Femur (tissue), 1 donor: ENCODE measurements at regions not wholly inside any gene's neighbourhood (a gene's known extent, or its start where the extent isn't known, plus 50 kb on each side); places are given as distances from the start of the nearest gene placed in this dataset.
A peak's percentile ranks its signal among the peaks of the same experiment; 100 is the strongest.
"Not testable (repeated sequence)": the region's sequence is repeated elsewhere in the genome, so short reads cannot be mapped to it uniquely, and the experiment has no call there.

ENCODE experiments used
- DNase-seq: peaks from one replicate; pipeline ENCODE4 v3.0.0-alpha.2; 2017

DNA sequence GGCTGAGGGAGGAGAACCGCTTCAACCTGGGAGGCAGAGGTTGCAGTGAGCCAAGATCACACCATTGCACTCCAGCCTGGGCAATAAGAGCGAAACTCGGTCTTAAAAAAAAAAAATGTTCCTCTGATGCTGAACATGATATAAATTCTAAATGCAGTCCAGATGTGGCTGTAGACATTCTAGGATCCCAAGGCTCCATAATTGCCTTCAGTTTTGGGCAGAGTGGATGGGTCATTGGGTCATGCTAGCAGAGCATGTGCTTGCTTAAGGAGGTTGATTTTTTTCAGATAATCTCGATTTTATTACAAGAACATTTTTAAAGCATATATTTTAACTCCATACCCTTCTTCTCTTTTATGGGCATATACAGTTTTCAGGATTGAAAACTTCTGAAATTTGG, 112.0 kb downstream of the UTRN start:
- no peak for DNase-seq

DNA sequence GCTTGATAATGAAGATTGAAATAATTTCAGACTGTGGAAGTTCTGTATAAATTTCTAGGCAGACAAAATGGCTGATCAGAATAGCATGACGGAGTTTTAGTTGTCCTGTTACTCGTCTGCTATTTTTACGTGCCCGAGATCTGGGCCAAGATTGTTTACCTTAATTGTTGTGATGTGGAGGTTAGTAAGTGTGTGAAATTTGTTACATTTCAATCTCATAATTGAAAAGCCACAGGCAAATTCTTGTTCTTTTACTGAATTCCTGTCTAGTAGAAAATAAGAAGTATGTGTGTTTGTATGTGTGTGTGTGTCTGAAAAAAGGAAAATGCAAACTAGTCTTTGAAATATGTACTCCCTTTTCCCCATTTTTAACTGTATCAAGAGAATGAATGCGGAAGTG, 115.2 kb downstream of the UTRN start:
- DNase-seq, result no peak

DNA sequence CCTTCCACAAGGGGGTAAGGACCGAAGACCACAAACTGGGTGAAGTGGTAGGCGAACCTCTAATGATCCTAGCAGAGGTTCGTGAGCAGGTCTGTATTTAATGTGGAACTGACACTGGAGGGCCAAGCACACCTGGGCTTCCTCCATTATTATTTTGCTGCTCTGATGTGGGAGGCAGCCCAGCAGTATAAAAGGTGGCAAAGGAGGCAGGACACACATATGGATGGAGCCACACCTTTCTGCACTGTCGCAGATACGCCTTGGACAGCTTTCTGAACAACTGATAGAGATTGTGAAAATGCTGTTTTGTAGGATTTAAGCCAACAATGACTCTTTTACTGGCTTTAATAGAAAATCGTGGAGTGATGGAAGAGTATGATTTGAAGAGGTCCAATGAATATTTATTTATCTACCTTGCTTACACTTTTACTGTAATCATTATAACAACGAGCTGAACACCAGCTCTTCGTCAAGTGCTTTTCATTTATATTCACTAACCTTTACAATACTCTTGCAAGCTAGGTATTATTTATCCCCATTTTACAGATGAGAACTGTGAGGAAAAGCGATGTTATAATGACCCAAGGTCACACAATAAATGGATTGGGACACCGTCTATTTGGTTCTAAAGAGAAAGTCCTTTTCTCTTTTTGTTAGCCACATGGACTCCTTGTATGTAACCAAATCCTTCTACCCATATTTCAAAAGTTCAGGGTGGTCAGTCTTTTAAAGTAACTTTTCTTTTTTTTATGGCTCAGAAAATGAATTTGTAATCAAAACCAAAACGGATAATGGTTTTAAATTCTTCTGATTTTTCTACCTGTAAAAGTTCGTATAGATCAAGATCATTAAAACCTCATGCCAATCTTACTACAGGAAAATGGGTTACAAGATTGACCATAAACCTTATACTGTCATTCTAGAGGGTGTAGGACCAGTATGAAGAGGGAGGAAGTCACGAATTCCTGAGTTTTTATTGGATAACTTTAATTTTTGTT, 116.9 kb downstream of the UTRN start:
- DNase-seq, result no peak

DNA sequence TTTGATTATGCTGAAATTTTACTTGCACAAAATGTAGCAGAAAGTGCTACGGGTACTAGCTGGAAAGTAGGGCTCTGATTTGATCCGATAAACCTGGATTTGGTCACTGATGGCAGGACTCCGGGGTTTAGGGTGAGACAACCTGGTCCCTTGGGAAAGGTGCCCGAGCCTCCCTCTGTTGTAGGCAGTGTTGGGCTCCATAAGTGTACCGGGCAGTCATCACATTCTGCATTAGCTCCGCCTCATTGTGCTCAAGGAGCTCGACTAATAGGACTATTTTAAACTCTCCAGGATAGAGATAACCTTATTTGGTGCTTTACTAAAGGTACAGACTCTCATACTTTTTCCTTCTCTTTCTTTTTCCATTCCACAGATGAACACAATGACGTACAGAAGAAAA, 117.6 kb downstream of the UTRN start:
- DNase-seq, result no peak

DNA sequence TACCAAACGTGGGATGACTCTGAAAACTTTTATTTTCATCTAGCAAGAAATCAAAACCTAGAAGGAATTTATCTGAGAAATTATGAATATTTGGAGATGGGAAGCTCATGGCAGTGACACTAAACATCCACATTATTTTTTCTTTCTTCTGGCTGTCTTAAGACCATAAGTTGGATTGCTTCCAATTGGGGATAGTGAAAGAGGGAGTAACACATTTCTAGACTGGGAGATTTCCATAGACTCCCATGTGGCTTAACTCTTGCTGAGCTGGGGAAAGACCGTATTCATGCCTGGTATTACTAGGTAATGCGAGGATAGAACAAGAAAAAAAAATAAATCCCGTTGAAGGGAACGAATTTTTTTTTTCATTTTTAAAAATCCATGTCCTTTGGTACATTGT, 120.0 kb downstream of the UTRN start:
- DNase-seq, result no peak

DNA sequence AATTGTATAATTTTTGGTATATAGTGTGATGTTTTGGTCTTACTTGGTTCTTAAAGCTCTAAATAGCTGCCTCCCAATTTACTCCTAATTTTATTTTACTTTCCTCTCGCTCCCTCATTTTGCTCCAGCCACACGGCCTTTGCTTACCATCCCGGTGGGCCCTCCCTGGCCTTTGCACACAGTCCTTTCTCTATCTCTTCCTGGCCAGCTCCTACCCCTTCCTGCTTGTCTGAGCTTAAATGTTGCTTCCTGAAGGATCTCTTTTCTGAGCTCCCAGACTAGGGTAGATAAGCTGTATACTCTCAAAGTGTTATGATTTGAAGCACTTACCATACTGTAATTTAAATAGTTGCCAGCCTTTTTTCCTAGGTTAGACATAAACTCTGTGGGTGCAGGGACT, 121.7 kb downstream of the UTRN start:
- DNase-seq, result no peak

GRCh38 chr6:144408161-144408560, 123.0 kb downstream of the UTRN start:
- peak; percentile 49 for DNase-seq

DNA sequence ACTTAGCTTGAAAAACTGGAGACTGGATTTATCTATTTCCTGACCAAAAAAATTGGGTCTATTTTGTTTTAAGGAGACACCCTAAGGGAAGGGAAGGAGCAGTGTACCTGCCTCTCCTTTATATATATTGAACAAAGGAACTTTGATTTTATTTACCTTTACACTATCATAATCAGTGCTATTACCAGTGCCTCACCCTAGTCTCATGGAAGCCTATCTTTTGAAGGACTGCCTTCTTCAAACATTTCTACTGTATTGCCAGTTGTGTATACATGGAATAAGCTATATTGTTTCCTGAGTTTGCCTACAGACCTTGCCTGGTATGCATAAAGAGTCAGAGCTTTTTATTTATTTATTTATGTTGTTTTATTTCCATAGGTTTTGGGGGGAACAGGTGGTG, 124.9 kb downstream of the UTRN start:
- no peak for DNase-seq

DNA sequence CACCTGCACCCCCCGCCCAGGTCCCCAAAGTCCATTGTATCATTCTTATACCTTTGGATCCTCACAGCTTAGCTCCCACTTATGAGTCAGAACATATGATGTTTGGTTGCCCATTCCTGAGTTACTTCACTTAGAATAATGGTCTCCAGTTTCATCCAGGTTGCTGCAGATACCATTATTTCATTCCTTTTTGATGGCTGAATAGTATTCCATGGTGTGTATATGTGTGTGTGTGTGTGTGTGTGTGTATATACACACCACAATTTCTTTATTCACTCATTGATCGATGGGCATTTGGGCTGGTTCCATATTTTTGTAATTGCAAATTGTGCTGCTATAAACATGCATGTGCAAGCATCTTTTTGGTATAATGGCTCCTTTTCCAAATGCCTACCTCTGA, 125.4 kb downstream of the UTRN start:
- DNase-seq, result not testable (repeated sequence)

DNA sequence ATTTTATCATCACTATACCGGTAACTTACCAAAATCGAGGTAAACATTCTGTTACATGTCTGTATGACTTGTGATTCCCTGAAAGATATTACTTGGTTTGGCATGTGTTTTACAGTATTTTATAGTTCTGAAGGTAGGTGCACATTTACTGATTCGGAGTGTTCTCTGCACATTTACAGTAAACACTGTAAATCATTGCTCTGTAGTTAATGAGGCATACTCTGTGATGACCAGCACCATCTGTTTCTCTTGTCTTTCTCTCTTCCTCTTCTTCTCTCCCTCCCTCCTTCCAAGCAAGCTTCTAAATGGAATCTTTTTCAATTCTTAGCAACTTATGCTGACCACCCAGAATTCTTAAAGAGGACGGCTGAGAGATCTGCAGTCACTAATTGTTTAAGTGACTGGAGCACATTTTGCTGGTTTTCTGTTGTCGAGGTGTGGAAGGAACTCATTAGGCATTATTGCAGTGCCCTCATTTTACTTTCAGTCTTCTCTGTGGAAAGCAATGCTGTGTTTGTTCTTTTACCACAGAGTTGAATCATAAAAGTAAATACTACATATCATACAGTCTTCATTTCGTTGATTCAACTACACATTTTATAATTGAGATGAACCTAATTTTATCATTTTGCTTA, 126.5 kb downstream of the UTRN start:
- DNase-seq, result no peak

- no peak for DNase-seq
These were observed 128.3 kb downstream of the UTRN start for GRCh38 chr6:144413418-144413817.

DNA sequence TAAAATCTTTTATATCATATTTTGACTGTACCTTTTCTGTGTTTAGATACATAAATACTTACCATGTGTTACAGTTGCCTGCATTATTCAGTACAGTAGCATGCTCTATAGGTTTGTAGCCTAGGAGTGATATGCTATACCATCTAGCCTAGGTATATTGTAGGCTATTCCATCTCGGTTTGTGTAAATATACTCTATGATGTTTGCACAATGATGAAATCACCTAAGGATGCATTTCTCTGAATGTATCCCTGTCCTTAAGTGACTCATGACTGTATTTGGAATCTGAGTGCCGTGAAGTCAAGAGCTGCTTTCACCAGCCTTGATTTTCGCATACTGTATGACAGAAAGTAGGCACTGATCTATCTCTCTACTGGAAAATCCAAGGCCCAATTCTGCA, 129.9 kb downstream of the UTRN start:
- no peak for DNase-seq

- DNase-seq, result no peak
These were observed 130.7 kb downstream of the UTRN start for GRCh38 chr6:144415835-144416237.

- no peak for DNase-seq
These were observed 131.1 kb downstream of the UTRN start for GRCh38 chr6:144416244-144416643.

DNA sequence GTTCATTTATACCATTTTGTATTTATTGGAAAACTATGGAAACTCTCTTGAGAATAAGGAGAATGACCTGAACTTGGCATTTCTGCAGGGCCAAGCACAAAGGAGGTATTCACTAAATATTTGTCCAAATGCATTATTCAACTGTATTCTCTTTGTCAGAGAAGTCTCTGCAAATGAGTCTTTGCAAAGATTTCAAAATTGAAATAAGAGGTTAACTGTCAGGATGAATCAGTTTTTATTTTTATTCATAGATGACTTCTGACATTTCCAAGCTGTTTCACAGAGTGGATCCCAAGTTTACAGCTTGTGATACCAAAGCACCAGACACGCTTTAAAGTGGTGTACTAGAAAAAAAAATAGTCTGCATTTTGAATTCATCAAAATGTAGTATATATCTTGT, 131.6 kb downstream of the UTRN start:
- DNase-seq, result no peak

DNA sequence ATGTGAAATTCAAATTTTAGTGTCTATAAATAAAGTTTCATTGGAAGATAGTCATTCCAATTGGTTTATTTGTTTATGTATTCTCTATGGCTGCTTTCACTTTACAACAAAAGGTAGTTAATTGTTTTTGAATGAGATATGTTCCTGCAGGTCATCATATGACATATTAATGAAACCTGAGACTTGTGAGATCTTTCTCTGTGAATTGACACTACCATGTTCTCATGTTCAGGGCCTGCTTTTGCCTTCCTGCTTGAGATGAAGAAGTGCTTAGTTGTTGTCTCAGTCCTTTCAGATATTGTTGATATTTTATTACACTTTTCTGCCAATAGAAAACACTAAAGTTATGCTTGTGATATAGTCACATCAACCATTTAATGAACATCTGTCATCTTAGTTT, 132.5 kb downstream of the UTRN start:
- DNase-seq, result no peak

GRCh38 chr6:144418959-144419545, 133.9 kb downstream of the UTRN start:
- no peak for DNase-seq

- DNase-seq, result no peak
These were observed 138.0 kb downstream of the UTRN start for GRCh38 chr6:144423167-144423566.

- DNase-seq, result no peak
These were observed 144.6 kb downstream of the UTRN start for GRCh38 chr6:144429753-144430152.

GRCh38 chr6:144433446-144433845, 148.3 kb downstream of the UTRN start:
- DNase-seq, result not testable (repeated sequence)

DNA sequence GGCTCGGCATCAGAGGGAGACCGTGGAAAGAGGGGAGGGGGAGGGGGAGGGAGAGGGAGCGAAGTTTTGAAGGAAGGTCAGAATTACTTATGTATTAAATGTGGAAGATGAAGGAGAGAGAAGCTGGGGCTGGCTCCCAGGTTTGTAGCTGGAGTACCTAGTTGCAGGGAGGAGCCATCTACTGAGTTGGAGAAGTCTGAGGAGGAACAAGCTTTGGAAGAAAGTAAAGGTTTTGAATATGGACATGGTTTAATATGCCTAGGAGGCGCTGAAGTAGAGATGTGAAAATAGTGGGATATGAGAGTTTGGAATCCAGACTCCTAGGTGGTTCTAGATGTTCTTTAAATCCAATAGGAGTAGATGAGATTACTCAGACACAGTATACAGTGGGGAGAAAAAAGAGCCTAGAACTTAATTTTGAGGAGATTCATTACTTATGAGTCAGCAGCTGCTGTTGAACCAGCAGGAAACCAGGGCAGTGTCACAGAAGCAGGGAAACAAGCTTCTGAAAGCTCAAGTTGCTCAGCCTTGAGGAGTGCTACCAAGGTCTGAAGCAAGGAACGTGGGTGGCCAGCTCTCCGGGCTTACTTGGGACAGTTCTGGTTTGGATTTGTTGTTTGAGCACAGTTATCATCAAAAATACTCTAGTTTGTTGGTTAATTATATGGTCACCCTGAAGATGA, 149.3 kb downstream of the UTRN start:
- DNase-seq, result no peak

DNA sequence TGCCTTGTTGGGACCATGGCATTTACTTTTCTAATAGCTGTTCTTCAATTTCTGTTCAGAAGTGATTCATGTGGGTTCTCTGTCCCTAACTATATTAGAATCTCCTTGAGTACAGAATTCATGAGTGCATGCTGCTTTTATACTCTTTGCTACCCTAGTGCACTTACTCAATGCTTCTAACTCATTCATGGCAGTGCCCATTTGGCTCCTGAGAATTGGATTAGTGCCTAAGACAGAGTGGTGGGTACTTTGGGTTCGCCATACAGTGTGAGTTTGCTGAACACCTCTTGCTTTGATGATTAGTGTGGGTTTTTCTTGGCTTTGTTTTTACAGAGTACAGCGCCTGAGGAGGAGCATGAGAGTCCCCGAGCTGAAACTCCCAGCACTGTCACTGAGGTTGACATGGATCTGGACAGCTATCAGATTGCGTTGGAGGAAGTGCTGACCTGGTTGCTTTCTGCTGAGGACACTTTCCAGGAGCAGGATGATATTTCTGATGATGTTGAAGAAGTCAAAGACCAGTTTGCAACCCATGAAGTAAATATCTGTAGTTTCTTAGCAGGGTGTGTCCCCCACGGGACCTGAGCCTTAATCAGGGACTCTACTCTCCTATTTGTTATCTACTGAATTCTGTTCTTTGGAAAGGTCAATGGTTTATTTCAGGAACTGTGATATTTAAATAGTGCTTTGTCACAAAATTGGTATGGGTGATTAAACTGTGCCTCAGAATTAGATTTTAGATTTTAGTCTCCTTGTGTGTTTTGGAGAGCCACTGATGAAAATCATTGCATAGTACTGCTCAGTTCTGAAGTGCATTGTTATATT, 150.7 kb downstream of the UTRN start:
- no peak for DNase-seq
